Inflammatory macrophage (primary cell): ENCODE measurements at regions not wholly inside any gene's neighbourhood (a gene's known extent, or its start where the extent isn't known, plus 50 kb on each side); places are given as distances from the start of the nearest gene placed in this dataset.

Experiments used
- DNase-seq, 2 donors: peaks; one replicate each; pipeline ENCODE4 v3.0.0-alpha.2; 2020 to 2022

GRCh38 chr17:72529386-72529785 lies 408.6 kb downstream of the SOX9 start:
- no peak for DNase-seq

GRCh38 chr17:72530454-72530853 lies 409.6 kb downstream of the SOX9 start:
- DNase-seq, result no peak

GRCh38 chr17:72531729-72532128 lies 410.9 kb downstream of the SOX9 start:
- DNase-seq, result peak in 1 of 2 donors; percentile 11

- DNase-seq, result no peak
Measured at GRCh38 chr17:72534265-72534664, 413.4 kb downstream of the SOX9 start.

GRCh38 chr17:72534776-72535175 lies 414.0 kb downstream of the SOX9 start:
- DNase-seq, result no peak

- DNase-seq, result no peak
Measured at GRCh38 chr17:72535346-72535745, 414.5 kb downstream of the SOX9 start.

GRCh38 chr17:72535779-72536178 lies 415.0 kb downstream of the SOX9 start:
- DNase-seq, result no peak

GRCh38 chr17:72536788-72537187 lies 416.0 kb downstream of the SOX9 start:
- no peak for DNase-seq

- no peak for DNase-seq
Measured at GRCh38 chr17:72538443-72538842, 417.6 kb downstream of the SOX9 start.

GRCh38 chr17:72538901-72539352 lies 418.1 kb downstream of the SOX9 start:
- no peak for DNase-seq

- DNase-seq, result peak; percentile 55 to 62
Measured at GRCh38 chr17:72539981-72540897, 419.4 kb downstream of the SOX9 start.

GRCh38 chr17:72542317-72542716 lies 421.5 kb downstream of the SOX9 start:
- DNase-seq, result no peak

GRCh38 chr17:72545766-72546165 lies 424.9 kb downstream of the SOX9 start:
- DNase-seq, result no peak

GRCh38 chr17:72553051-72553755 lies 432.4 kb downstream of the SOX9 start:
- no peak for DNase-seq

GRCh38 chr17:72554508-72554907 lies 433.7 kb downstream of the SOX9 start:
- no peak for DNase-seq

GRCh38 chr17:72555052-72555451 lies 434.2 kb downstream of the SOX9 start:
- no peak for DNase-seq

GRCh38 chr17:72556944-72557826 lies 436.4 kb downstream of the SOX9 start:
- peak; percentile 28 to 53 for DNase-seq

GRCh38 chr17:72558971-72559476 lies 438.2 kb downstream of the SOX9 start:
- no peak for DNase-seq

- DNase-seq, result peak; percentile 38 to 51
Measured at GRCh38 chr17:72560303-72561247, 439.8 kb downstream of the SOX9 start.

GRCh38 chr17:72561266-72561665 lies 440.4 kb downstream of the SOX9 start:
- DNase-seq, result no peak

GRCh38 chr17:72561680-72562079 lies 440.9 kb downstream of the SOX9 start:
- DNase-seq, result no peak
